ENCODE measurements at regions not wholly inside any gene's neighbourhood (a gene's known extent, or its start where the extent isn't known, plus 50 kb on each side); places are given as distances from the start of the nearest gene placed in this dataset.
"Not testable (repeated sequence)": the region's sequence is repeated elsewhere in the genome, so short reads cannot be mapped to it uniquely, and the experiment has no call there.

DNA sequence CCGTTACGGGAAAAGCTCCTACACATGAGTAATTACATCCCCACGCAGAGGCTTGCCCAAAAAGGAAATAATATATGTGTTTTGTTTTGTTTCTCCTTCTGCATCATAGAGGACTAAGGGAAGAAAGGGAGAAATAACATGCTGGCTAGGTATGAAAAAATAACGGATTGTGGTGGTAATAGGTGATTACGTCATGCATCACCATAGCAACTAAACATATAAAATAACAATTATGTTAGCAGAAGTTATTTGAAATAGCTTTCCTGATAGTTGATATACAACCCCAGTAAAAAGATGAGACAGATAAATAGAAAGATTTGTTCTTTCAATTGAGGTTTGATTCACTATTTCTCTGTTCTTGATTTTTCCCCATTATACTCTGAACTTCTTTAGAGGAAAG, 518.0 kb downstream of the ZNF516 start:
- TF ChIP-seq, protein P1, sequence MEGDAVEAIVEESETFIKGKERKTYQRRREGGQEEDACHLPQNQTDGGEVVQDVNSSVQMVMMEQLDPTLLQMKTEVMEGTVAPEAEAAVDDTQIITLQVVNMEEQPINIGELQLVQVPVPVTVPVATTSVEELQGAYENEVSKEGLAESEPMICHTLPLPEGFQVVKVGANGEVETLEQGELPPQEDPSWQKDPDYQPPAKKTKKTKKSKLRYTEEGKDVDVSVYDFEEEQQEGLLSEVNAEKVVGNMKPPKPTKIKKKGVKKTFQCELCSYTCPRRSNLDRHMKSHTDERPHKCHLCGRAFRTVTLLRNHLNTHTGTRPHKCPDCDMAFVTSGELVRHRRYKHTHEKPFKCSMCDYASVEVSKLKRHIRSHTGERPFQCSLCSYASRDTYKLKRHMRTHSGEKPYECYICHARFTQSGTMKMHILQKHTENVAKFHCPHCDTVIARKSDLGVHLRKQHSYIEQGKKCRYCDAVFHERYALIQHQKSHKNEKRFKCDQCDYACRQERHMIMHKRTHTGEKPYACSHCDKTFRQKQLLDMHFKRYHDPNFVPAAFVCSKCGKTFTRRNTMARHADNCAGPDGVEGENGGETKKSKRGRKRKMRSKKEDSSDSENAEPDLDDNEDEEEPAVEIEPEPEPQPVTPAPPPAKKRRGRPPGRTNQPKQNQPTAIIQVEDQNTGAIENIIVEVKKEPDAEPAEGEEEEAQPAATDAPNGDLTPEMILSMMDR (IDR thresholded peaks at IDR 0.05) = no peak
- ATAC-seq (ENCODE audit: insufficient number of reproducible peaks, low FRiP score, low read depth) (no peak), DNase-seq (ENCODE audit: low spot score) (no peak)
- no peaks in the 10 kb centered on the region for H3K36me3 ChIP-seq
- H3K27ac ChIP-seq = no peak overlapping the region
- H3K4me1 ChIP-seq (ENCODE audit: control insufficient read depth in 1 of 2, low read depth in 2 of 2) = no peaks in the 10 kb centered on the region
- H3K9me3 ChIP-seq = no peaks in the 10 kb centered on the region
- peak overlapping the region; percentile 7 for H3K4me3 ChIP-seq
- no peaks in the 10 kb centered on the region for H3K27me3 ChIP-seq (replicated peaks; ENCODE audit: insufficient read depth)

DNA sequence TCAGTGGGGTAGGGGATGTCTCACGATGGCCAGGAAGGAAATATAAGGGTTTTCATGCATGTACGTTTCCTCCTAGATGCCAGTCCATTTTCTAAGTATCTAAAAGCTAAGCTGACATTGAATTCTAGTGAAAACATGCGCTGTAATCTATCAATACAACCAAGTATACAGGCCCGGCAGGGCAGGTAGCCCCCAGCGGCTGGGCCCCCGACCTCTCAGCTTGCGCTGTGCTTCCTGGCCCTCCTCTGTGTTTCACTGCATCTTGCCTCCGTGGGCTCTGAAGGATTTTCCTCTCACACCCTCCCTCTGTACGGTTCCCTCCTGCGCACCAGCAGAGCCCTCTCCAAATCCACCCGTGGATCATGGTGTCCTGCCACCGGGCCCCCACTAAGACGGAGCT, 524.8 kb downstream of the ZNF516 start:
- H3K9me3 ChIP-seq = no peaks in the 10 kb centered on the region
- no peak for DNase-seq (ENCODE audit: low spot score)
- TF ChIP-seq, protein P1 (IDR thresholded peaks at IDR 0.05) = no peak
- no peak overlapping the region for H3K4me3 ChIP-seq
- ATAC-seq (ENCODE audit: insufficient number of reproducible peaks, low FRiP score, low read depth) = no peak
- H3K27ac ChIP-seq = no peak overlapping the region
- H3K4me1 ChIP-seq (ENCODE audit: control insufficient read depth in 1 of 2, low read depth in 2 of 2) = no peaks in the 10 kb centered on the region
- H3K27me3 ChIP-seq (replicated peaks; ENCODE audit: insufficient read depth) = no peaks in the 10 kb centered on the region
- no peaks in the 10 kb centered on the region for H3K36me3 ChIP-seq

DNA sequence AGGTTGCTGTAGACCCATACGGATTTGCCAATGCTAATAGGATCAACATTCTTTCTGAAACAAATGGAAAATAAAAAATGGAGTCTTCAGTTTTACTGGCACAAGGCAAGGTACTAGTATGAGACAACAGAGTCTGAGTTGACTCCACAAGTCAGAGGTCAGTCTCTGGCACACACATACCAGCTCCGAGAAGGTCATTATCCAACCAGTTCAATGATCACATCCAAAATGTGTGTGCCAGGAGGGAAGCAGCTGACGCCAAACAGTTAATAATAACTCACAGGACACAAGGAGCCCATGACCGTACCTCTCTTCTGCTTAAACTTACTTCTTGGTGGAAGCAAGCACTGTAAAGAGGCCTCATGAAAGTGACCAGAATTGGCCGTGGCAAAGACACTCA, 528.6 kb downstream of the ZNF516 start:
- Histone ChIP-seq H3K9me3 (no peaks in the 10 kb centered on the region), H3K4me1 (ENCODE audit: control insufficient read depth in 1 of 2, low read depth in 2 of 2) (no peaks in the 10 kb centered on the region), H3K27me3 (replicated peaks; ENCODE audit: insufficient read depth) (no peaks in the 10 kb centered on the region), H3K27ac (no peak overlapping the region), H3K4me3 (no peak overlapping the region), H3K36me3 (no peaks in the 10 kb centered on the region)
- TF ChIP-seq, protein P1 (IDR thresholded peaks at IDR 0.05) = no peak
- no peak for DNase-seq (ENCODE audit: low spot score)
- no peak for ATAC-seq (ENCODE audit: insufficient number of reproducible peaks, low FRiP score, low read depth)

DNA sequence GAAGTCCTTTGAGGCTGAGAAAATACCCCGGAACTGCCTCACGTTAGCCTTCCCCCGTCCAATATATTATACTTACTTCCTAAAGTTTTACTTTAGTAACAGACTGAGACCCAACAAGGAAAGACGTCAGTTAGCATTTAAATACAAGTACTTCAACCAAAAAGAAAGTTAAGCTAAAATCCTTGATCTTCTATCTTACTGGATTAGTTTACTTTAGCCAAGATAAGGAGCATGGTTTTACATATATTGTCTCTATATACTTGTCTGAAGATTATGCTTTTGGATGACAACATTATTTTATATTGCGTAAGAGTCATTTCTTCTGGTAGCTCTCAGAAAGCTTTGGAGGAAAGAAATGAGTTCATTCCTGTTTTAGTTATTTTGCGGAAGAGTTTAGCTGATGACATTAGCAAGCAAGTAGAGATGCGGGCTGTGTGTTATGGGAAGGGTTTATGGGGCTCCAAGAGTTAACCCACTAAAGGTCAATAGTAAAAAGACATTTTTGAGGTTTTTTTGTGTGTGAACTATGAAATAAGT, 532.9 kb downstream of the ZNF516 start:
- Histone ChIP-seq H3K9me3 (no peaks in the 10 kb centered on the region), H3K27me3 (replicated peaks; ENCODE audit: insufficient read depth) (no peaks in the 10 kb centered on the region)

DNA sequence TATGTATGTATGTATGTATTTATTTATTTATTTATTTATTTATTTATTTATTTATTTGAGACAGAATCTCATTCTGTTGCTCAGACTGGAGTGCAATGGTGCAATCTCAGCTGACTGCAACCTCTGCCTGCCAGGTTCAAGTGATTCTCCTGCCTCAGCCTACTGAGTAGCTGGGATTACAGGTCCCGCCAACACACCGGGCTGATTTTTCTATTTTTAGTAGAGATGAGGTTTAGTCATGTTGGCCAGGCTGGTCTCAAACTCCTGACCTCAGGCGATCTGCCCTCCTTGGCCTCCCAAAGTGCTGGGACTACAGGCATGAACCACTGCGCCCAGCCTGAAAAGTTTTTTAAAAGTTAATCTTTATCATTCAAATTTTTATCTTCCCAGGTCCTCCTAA, 532.9 kb upstream of the SMIM21 start:
- not testable (repeated sequence) for ATAC-seq (ENCODE audit: insufficient number of reproducible peaks, low FRiP score, low read depth)

More for the DNA sequence above, 532.9 kb downstream of the ZNF516 start:
- no peaks in the 10 kb centered on the region for H3K4me1 ChIP-seq (ENCODE audit: control insufficient read depth in 1 of 2, low read depth in 2 of 2)
- no peak overlapping the region for H3K27ac ChIP-seq
- no peak for ATAC-seq (ENCODE audit: insufficient number of reproducible peaks, low FRiP score, low read depth)
- no peak overlapping the region for H3K4me3 ChIP-seq
- no peak for DNase-seq (ENCODE audit: low spot score)
- TF ChIP-seq, protein P1 (IDR thresholded peaks at IDR 0.05) = no peak
- H3K36me3 ChIP-seq = no peaks in the 10 kb centered on the region

DNA sequence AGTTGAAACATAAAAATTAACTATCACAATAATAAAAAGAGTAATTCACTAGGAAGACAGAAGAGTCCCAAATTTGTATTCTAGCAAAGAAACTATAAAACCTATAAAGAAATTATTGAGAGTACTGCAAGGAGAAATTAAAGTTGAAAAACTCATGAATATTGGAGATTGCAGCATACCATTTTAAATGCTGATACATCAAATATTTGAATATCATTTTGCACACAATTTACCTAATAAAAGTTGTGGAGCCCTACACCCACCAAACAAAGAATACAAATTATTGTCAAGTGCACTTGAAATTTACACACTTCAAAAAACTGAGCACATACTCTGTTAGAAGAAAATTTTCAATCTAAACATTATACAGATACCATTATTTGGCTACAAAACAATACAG, 531.6 kb upstream of the SMIM21 start:
- DNase-seq (ENCODE audit: low spot score) = no peak

More for the DNA sequence above, 532.9 kb upstream of the SMIM21 start:
- H3K4me1 ChIP-seq (ENCODE audit: control insufficient read depth in 1 of 2, low read depth in 2 of 2); H3K27ac ChIP-seq; H3K9me3 ChIP-seq; DNase-seq (ENCODE audit: low spot score); H3K4me3 ChIP-seq; H3K27me3 ChIP-seq (replicated peaks; ENCODE audit: insufficient read depth); H3K36me3 ChIP-seq: not testable (repeated sequence)

More for the DNA sequence above, 531.6 kb upstream of the SMIM21 start:
- H3K4me1 ChIP-seq (ENCODE audit: control insufficient read depth in 1 of 2, low read depth in 2 of 2) = no peaks in the 10 kb centered on the region
- TF ChIP-seq, protein P1 (IDR thresholded peaks at IDR 0.05) = no peak
- no peaks in the 10 kb centered on the region for H3K36me3 ChIP-seq
- no peaks in the 10 kb centered on the region for H3K9me3 ChIP-seq
- ATAC-seq (ENCODE audit: insufficient number of reproducible peaks, low FRiP score, low read depth) = no peak
- H3K27me3 ChIP-seq (replicated peaks; ENCODE audit: insufficient read depth) = no peaks in the 10 kb centered on the region
- no peak overlapping the region for H3K4me3 ChIP-seq
- H3K27ac ChIP-seq = no peak overlapping the region

Measured in thoracic aorta (tissue), 2 donors.